GM13977 (cell line): ENCODE measurements at regions not wholly inside any gene's neighbourhood (a gene's known extent, or its start where the extent isn't known, plus 50 kb on each side); places are given as distances from the start of the nearest gene placed in this dataset.
"Not testable (repeated sequence)": the region's sequence is repeated elsewhere in the genome, so short reads cannot be mapped to it uniquely, and the experiment has no call there.

ENCODE experiments used
- DNase-seq: peaks from one replicate; pipeline ENCODE4 v3.0.0; 2012; ENCODE audit warnings: low spot score
- CTCF ChIP-seq: IDR thresholded peaks from 2 replicates; pipeline ENCODE4 v1.5.1; 2012; ENCODE audit warnings: mild to moderate bottlenecking, control low read depth; ENCODE audit not compliant: insufficient read depth; ENCODE audit errors: extremely low read depth, missing control alignments
- in situ Hi-C: fragments of 300-500 bp; cut with MboI; formaldehyde crosslinking; loops from one replicate; pipeline ENCODE4 v1.12.0; 2022; ENCODE audit warnings: low sequenced_read_pairs, low pct_unique_long_range_greater_than_20kb, mixed read lengths, inconsistent platforms; ENCODE audit not compliant: unreplicated experiment

- in situ Hi-C loops = no loop called here
- TF ChIP-seq CTCF = no peak
- DNase-seq = no peak
Observed at GRCh38 chrX:9403374-9403773, 61.5 kb upstream of the TBL1X start.

GRCh38 chrX:9405635-9406034, 59.2 kb upstream of the TBL1X start:
- DNase-seq, in situ Hi-C loops: not testable (repeated sequence)

GRCh38 chrX:9410889-9411288, 54.0 kb upstream of the TBL1X start:
- in situ Hi-C loops = not testable (repeated sequence)

GRCh38 chrX:9411682-9412081, 53.2 kb upstream of the TBL1X start:
- in situ Hi-C loops, DNase-seq: not testable (repeated sequence)

More at GRCh38 chrX:9410889-9411288, 54.0 kb upstream of the TBL1X start:
- not testable (repeated sequence) for DNase-seq

- no peak for DNase-seq
- TF ChIP-seq CTCF = no peak
- in situ Hi-C loops = no loop called here
Observed at GRCh38 chrX:9414416-9414815, 50.4 kb upstream of the TBL1X start.
